HG02970 (cell line): ENCODE measurements at regions not wholly inside any gene's neighbourhood (a gene's known extent, or its start where the extent isn't known, plus 50 kb on each side); places are given as distances from the start of the nearest gene placed in this dataset.

Experiments used
- ATAC-seq: cut with Tn5 transposase; IDR thresholded peaks from one replicate; pipeline ENCODE4 v1.9.1; 2021; ENCODE audit warnings: mild to moderate bottlenecking, moderate library complexity, moderate number of reproducible peaks; ENCODE audit not compliant: unreplicated experiment, low FRiP score

DNA sequence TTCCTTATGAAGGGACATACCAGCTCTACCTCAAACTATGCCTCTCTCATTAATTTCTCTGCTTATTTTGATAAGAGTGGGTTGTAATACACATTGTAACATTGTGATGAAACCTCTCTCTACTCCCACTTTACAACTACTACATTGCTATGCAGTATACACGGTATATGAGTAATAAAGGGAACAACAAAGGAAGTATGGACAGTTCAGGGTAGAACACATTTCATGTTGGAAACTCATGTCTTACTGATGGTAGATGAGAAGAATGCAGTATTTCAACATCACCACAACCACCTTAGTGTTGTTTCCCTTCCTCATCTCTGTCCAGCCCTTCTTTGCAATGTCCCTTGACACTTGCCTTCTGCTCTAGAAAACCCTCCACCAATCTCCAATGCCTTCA is 515.9 kb upstream of the CELF4 start:
- ATAC-seq = no peak

DNA sequence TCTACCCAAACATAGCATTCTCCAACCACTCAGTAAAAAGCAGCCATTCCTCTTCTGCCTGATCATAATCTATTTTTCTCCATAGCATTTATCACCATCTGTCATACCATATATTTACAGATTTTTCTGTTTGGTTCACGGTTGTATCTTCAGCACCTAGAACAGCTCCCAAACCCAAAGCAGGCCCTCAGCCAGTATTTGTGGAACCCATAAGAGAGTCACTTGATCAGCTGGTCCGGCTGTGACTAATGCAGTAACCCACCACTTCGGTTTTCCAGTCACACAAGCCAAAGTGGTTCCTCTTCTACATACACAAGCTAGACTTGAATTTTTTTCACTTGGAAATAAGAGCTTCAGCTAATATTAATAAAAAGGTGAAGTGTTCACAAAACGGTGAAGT is 511.6 kb upstream of the CELF4 start:
- ATAC-seq = no peak

DNA sequence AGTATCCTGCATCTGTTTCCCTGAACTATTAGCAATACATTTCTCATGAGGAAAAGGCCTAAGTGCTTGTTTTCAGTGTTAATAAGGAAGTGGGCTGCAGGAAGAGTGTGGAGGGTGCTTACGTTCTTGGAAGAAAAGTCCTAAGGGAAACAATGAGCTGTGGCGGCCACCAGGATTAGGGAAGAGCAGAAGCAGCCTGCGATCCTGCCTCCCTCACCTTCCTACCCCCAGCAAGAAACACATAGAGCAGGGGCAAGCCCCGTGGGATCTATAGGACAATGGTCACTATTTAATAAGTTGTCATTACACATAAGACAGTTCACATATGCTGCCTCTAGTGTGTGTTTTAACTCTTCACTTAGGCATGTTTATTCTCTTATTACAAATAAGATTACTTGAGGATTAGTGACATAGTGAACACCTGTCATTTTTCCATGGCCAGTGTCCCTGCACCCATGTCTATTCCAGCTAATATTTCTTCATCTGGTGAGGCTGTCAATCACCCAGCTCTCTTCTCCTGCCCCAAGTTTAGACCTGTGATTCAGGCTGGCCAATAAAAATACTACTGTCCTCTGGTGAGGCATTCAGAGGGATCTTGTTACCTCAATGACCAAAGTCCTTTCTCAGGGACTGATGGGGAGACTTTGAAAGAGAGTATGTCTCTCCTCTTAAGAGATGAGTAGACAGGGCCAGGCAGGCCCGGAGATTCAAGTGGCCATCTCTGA is 510.9 kb upstream of the CELF4 start:
- no peak for ATAC-seq

GRCh38 chr18:38074298-38074876 is 508.8 kb upstream of the CELF4 start:
- ATAC-seq = no peak

DNA sequence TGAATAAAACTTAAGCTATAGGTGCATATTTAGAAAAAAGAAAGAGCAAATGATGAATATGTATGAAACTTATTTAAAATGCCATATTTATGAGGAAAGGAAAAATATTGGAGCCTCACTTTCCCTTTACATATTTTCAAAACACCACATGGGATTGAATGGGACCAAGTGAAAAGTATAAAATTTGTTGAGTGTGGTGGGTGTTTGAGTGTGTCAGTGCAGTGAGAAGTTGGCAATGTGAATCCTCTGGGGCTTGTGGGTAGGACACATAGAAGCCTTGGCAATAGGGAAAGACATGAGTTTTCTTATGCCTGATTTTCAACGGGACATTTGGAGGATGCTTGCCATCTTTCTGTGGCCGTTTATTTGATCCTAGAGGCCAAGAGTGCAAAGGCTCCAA is 502.2 kb upstream of the CELF4 start:
- ATAC-seq = no peak

GRCh38 chr18:38067086-38067485 is 501.5 kb upstream of the CELF4 start:
- no peak for ATAC-seq

DNA sequence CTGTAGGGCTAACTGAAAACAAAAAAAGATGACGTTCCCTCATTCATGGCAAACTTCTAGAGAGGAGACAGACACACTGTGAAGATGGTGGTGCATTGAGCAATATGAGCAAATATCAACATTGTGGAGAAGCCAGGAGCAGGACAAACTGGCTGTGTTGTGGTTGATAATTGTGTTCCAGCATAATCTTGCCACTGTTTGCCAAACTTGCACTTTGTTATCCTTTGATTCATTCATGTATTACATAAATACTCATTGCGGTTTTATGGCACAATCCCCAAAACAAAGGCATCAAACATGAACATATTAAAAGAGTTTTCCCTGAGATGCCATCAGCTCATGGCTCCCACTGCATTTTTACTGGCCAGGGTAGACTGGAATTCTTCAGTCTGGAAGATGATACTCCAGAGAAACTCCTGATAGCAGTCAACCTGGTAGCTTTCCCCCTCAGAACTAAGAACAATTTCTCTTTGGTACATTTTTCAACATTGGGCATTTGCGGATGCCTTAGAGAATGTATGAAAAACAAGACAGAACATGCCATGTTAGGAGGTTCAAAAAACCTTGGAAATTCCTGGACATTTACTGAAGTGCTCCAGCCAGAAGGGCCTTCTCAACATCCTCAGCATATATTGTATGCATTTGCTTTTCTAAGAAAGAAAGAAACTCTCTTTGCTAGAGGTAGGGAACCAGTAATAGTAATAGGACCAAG is 487.4 kb upstream of the CELF4 start:
- ATAC-seq = no peak

GRCh38 chr18:38047820-38048219 is 482.2 kb upstream of the CELF4 start:
- ATAC-seq = no peak

DNA sequence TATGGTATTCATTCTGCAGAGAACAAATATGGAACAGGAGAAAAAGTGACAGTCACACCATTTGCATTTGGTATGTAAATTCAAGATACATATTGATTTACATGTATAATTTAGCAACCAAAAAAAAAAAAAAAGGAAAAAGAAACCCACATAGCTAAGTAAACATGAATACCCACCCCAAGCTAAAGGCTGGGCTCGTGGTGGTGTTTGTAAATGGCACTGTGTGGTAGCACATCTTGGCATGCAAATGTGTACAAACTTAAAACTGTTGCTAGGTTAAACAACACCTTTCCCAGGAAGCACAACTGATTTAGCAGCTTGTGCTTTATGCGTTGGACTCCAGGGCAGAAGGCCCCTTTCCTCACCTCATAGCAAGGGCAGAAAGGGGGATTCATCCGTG is 481.1 kb upstream of the CELF4 start:
- no peak for ATAC-seq

DNA sequence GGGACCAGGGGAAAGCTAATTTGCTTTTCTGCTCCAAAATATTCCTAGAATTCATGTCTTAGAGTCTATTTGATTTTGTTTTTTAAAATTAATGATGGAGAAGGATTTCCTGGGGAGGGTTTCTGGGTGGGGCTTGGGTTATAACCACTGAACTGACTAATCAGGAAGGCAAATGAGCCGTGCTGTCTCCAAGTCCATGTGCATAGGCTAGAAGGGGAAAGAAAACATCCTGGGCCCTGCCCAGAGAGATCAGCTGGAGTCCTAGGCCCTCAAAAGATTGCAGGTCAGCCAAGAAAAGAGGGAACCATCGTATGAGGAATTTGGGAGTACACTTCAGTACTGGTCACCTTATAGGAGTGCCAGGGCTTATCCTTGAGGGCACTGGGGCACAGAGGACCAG is 480.2 kb upstream of the CELF4 start:
- no peak for ATAC-seq

GRCh38 chr18:38042211-38042890 is 476.8 kb upstream of the CELF4 start:
- no peak for ATAC-seq

DNA sequence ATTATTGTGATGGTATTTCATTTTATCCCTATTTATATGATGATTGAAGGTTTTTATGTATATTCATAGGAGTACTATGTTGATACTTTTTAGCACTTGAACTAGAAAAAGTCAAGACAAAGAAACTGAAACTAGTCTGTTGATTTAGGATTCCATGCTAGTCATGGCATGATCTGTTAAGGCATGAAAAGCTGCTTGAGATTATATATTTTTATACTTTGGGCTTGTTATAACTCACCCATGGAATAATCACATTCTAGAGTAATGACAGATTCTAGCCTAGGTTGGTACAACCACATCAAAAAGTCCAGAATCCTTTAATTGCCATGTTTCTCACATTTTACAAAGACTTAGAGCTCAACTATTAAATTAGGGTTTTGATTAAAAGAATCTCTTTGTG is 472.6 kb upstream of the CELF4 start:
- ATAC-seq = no peak

- no peak for ATAC-seq
Observed at GRCh38 chr18:38035193-38035592, 469.6 kb upstream of the CELF4 start.

GRCh38 chr18:38033282-38033681 is 467.7 kb upstream of the CELF4 start:
- ATAC-seq = no peak

GRCh38 chr18:38032516-38032915 is 466.9 kb upstream of the CELF4 start:
- no peak for ATAC-seq

DNA sequence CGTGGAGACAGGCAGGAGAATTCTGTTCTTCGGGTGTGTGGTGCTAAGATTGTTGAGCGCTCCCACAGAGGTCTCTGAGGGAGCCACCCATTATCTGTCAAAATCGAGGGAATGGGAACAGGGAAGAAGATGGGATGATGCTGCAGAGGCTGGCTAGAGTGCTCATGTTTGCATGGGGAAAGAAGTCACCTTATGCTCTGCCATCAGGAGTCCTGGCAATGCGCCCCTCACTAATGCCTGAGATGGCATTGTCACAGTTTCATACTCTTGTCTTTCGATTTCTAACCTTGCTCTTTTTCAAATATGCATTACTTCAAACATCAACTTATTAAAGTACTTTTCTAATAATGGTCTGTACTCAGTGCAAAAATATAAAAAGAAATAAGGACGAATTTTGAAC is 463.3 kb upstream of the CELF4 start:
- ATAC-seq = no peak

DNA sequence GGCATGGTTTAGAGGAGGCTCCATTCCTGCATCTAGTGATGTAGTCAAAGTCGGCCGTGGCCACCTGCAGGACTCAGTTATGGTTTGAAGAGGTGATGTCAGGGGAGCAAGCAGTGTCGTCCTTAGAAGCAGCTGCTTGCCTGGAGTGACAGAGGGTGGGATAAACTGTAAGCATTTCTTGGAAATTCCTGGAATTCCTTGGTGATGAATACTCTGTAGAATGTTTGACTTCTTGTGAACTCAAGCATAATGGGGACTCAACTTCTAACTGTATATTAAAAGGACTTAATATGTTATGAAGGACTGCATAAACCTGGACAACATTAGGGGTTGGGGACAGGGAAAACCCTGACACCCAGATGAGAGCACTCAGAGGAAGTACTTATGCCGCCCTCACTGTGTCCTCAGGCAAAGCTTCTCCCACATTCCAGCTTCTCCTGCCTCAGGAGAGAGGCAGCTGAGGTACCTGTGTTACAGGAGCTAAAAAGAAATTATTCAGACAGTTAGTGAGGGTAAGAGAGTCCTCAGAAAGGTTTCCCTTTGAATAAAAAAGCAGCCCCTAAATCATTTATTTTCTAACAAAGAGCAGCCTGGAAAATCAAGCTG is 459.9 kb upstream of the CELF4 start:
- ATAC-seq = no peak

- no peak for ATAC-seq
Observed at GRCh38 chr18:38023871-38024270, 458.3 kb upstream of the CELF4 start.

DNA sequence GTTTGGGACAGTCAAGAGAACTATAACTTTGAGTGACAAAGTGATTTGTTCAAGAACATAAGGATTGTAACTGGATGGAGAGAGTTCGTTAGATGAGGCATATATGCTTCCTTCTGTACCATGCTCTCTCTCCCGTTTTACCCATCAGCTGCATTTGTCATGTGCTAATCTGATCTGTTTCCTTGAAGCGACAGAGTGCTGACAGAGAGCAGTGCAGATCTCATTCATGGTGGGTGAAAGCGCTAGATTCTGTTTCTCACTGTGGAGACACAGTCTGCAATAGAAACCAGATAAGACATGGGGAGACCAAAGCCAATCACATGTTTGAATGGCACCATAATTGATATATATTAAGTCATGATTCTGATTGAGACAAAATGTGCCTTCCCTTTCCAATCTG is 456.6 kb upstream of the CELF4 start:
- ATAC-seq = no peak

- ATAC-seq = no peak
Observed at GRCh38 chr18:38019292-38019691, 453.7 kb upstream of the CELF4 start.
